Hepatocyte (in vitro differentiated cells): ENCODE measurements at regions not wholly inside any gene's neighbourhood (a gene's known extent, or its start where the extent isn't known, plus 50 kb on each side); places are given as distances from the start of the nearest gene placed in this dataset.

Source experiments
- CTCF ChIP-seq: fragments of 200-600 bp; sonication (generic); IDR thresholded peaks from 2 replicates; pipeline ENCODE4 v1.5.1; 2016; ENCODE audit warnings: antibody characterized with exemption, mild to moderate bottlenecking; ENCODE audit not compliant: poor library complexity
- EZH2 ChIP-seq: fragments of 200-600 bp; sonication (generic); IDR thresholded peaks from 2 replicates; pipeline ENCODE4 v1.6.1; 2016; ENCODE audit warnings: antibody characterized with exemption, mild to moderate bottlenecking, borderline replicate concordance

- TF ChIP-seq EZH2 (no peak), CTCF (no peak)
Measured at GRCh38 chr1:18554099-18554498, 73.4 kb downstream of the KLHDC7A start.
